ENCODE measurements at regions not wholly inside any gene's neighbourhood (a gene's known extent, or its start where the extent isn't known, plus 50 kb on each side); places are given as distances from the start of the nearest gene placed in this dataset.

DNA sequence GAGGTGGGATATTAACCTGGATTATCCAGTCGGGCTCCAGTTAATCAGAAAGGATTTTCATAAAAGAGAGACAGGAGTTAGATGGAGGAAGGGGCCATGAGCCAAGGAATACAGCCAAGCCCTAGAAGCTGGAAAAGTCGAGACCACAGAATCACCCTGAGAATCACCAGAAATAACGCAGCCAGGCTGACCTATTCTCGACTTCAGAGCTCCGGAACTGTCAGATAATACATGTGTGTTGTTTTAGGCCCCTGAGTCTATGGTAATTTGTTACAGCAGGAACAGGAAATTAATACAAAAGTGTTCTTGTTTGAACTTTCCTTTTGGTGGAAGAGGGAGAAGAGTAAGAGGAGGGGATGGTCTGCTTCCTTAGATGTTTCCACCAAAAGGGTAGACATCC lies 208.1 kb downstream of the JCAD start:
- no peak for DNase-seq (ENCODE audit: low spot score)

- DNase-seq (ENCODE audit: low spot score): no peak
These were observed 209.0 kb downstream of the JCAD start for GRCh38 chr10:29850371-29850770.

- DNase-seq (ENCODE audit: low spot score): no peak
These were observed 209.5 kb downstream of the JCAD start for GRCh38 chr10:29849886-29850285.

- no peak for DNase-seq (ENCODE audit: low spot score)
These were observed 210.1 kb downstream of the JCAD start for GRCh38 chr10:29849126-29849833.

DNA sequence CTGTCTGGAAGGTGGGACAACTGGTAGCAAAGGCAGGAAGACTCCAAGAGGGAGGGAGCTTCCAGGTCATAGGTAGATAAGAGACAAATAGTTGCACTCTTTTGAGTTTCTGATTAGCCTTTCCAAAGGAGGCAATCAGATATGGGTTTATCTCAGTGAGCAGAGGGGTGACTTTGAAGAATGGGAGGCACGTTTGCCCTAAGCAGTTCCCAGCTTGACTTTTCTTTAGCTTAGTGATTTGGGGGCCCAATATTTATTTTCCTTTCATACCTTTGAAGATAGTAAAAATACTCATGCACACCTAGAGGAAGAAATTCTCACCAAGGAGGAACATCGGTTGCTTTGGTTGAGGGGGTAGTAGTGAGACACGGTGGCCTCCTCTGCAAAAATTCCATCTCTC lies 212.1 kb upstream of the SVIL start:
- no peak for DNase-seq (ENCODE audit: low spot score)

- DNase-seq (ENCODE audit: low spot score): no peak
These were observed 210.4 kb upstream of the SVIL start for GRCh38 chr10:29845166-29845565.

GRCh38 chr10:29843143-29843542 lies 208.4 kb upstream of the SVIL start:
- DNase-seq (ENCODE audit: low spot score): no peak

- no peak for DNase-seq (ENCODE audit: low spot score)
These were observed 207.2 kb upstream of the SVIL start for GRCh38 chr10:29841724-29842649.

- DNase-seq (ENCODE audit: low spot score): no peak
These were observed 205.9 kb upstream of the SVIL start for GRCh38 chr10:29840516-29841276.

- no peak for DNase-seq (ENCODE audit: low spot score)
These were observed 205.2 kb upstream of the SVIL start for GRCh38 chr10:29839826-29840515.

DNA sequence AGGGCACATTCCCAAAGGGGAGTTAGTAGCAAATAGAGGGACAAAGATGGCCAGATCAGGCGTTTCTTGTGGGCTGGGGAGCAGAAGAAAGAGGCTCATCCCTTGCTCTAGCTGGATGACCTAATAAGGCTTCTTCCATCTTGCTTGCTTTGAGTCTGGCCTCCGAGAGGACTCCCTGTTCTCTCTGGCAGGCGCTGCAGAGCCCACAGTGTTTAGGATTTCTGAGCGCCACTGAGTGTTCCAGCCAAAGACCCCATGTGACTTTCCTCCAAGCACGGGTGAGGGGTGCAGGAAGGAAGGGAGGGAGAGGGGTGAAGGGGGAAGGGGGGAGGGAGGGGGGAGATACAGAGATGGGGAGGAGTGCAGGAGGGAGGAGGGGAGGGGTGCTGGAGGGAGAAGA lies 203.8 kb upstream of the SVIL start:
- DNase-seq (ENCODE audit: low spot score): no peak

GRCh38 chr10:29837586-29837985 lies 202.8 kb upstream of the SVIL start:
- no peak for DNase-seq (ENCODE audit: low spot score)

- no peak for DNase-seq (ENCODE audit: low spot score)
These were observed 201.6 kb upstream of the SVIL start for GRCh38 chr10:29836396-29836795.

DNA sequence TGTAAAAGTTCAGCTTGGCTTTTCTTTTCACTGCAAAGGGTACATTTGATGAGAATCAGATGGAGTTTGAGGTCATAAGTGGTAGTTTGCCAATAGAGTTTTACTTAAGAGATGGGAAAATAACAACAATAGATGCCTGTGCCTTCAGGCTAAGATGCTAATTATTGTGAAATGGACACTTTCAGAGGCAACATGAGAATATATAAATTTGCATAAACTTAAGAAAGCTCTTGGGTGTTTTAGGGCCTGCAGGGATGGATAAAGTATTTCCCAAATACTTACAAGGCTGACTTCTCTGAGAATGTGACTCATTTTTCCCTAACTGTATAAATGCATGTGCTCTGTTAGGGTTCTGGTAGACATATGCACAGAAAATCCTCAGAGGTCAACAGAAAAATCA lies 200.3 kb upstream of the SVIL start:
- no peak for DNase-seq (ENCODE audit: low spot score)

DNA sequence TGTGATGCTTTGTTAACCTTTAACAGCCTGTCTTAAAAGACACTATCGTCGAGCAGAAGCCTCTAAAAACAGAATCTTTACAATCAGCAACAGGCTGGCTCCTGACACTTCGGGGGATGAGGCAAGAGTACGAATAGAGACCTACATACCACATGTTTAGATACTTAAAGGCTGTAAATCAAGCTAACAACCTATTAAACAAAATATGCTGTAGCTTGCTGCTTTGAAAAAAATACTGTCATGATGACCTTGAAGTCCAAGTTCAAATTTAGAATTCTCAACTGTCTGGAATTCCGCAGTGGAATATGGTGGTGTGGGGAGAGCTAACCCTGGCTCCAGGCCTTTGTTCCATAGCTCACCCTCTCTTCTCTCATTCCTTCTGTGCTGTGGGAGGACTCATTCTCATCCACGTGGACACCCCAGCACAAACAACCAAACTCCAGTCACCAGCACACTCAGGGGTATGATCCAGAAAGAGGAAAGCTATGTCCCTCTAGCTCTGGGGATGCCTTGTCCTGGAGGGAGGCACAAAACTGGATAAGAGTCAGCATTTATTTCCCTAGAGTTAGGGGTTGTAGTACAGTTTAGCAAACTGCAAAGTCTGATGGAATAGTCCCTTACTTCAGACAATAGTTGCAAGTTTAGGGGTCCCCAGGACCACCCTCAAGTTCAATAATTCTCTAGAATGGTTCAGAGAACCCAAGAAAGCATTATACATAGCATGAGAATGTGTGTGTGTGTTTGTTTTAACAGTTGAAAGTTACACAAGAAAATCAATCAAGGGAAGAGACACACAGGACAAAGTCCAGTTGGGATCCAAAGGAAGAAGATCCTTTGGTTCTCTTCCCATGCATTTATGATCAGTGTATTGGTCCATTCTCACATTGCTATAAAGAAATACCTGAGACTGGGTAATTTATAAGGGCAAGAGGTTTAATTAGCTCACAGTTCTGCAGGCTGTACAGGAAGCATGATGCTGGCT lies 196.1 kb upstream of the SVIL start:
- DNase-seq (ENCODE audit: low spot score): no peak

- DNase-seq (ENCODE audit: low spot score): no peak
These were observed 195.0 kb upstream of the SVIL start for GRCh38 chr10:29829776-29830175.

GRCh38 chr10:29828956-29829355 lies 194.2 kb upstream of the SVIL start:
- no peak for DNase-seq (ENCODE audit: low spot score)

- DNase-seq (ENCODE audit: low spot score): no peak
These were observed 193.7 kb upstream of the SVIL start for GRCh38 chr10:29828440-29828894.

DNA sequence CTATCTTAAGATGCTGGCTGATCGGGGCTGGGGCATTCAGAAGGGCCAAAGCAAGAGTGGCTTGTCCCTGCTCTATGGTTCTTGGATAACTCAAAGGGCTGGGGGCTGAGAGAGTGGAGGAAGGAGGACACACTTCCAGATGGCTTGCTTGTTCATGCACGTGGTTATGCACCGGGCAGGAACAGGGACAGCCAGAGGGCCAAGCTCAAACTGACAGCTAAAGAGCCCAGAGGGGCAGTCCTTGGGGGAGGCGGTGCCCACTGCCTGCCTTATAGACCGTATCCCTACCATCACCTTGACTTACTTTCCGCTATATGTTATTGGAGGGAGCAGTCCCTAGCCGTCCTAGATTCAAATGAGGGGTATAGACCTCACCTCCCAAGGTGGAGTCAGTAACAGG lies 192.7 kb upstream of the SVIL start:
- no peak for DNase-seq (ENCODE audit: low spot score)

GRCh38 chr10:29826801-29827450 lies 192.2 kb upstream of the SVIL start:
- no peak for DNase-seq (ENCODE audit: low spot score)
